ENCODE measurements at regions not wholly inside any gene's neighbourhood (a gene's known extent, or its start where the extent isn't known, plus 50 kb on each side); places are given as distances from the start of the nearest gene placed in this dataset.

DNA sequence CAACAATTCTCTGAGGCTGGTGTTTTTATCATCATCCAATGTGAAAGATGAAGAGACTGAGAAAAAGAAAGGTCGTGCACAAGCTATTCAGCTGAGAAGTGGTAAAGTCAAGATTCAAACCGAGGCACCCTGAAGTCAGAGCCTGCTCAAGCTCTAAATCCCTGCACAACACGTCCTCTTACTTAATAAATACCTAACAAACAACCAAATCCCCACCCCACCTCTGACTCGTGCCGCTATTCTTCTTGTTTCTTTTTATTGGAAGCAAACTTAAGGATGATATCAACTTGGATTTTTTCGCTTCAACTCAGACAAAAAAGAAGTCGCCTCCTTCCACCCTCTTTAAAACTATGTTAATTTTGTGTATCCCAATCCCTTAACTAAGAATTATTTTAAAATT is 140.2 kb downstream of the CEP120 start:
- Histone ChIP-seq H3K4me2 (ENCODE audit: insufficient read depth, insufficient read length, low read length) (no peak overlapping the region), H2BK120ac (ENCODE audit: low read depth, low read length, poor library complexity, severe bottlenecking) (no peak overlapping the region), H2BK5ac (ENCODE audit: insufficient read length, low read length) (no peak overlapping the region), H2BK20ac (ENCODE audit: low read depth, low read length, poor library complexity, severe bottlenecking) (no peak overlapping the region), H3K79me2 (ENCODE audit: insufficient read depth, low read length) (no peaks in the 10 kb centered on the region), H4K20me1 (ENCODE audit: control insufficient read depth, insufficient read depth, insufficient read length) (no peaks in the 10 kb centered on the region), H3K9me3 (ENCODE audit: control insufficient read depth, low read depth, low read length) (no peaks in the 10 kb centered on the region), H2AK5ac (ENCODE audit: insufficient read length, low read length) (no peak overlapping the region), H2BK12ac (ENCODE audit: insufficient read length, low read depth, low read length) (no peak overlapping the region), H3K27me3 (ENCODE audit: insufficient read depth, low read length) (no peaks in the 10 kb centered on the region; the same call in 1 of the 2 replicates), H3K79me1 (ENCODE audit: insufficient read depth, low read depth, low read length, poor library complexity, severe bottlenecking) (no peaks in the 10 kb centered on the region), H3K27ac (ENCODE audit: insufficient read length, low read depth, low read length) (no peak overlapping the region), H2BK15ac (ENCODE audit: low read depth, low read length) (no peak overlapping the region), H4K5ac (ENCODE audit: insufficient read length, low read depth, low read length) (no peak overlapping the region), H3K23me2 (ENCODE audit: insufficient read length, low read depth, low read length, poor library complexity, severe bottlenecking) (peaks cover 4% of the 10 kb centered on the region), H4K91ac (ENCODE audit: insufficient read length, low read depth, low read length) (no peak overlapping the region), H2AFZ (ENCODE audit: low read length) (no peak overlapping the region), H3T11ph (ENCODE audit: low read length) (no peak overlapping the region), H4K8ac (replicated peaks; ENCODE audit: insufficient read length, low read depth, low read length) (no peak overlapping the region), H3K18ac (ENCODE audit: insufficient read length, low read depth, low read length) (no peak overlapping the region), H3K56ac (ENCODE audit: insufficient read length, low read depth, low read length) (no peak overlapping the region), H3K14ac (ENCODE audit: insufficient read depth, low read length) (no peak overlapping the region), H3K9ac (ENCODE audit: extremely low read depth, insufficient read length, low read length) (no peak overlapping the region), H3K4ac (ENCODE audit: low read depth, low read length) (no peak overlapping the region), H3K23ac (ENCODE audit: insufficient read length, low read depth, low read length) (no peak overlapping the region), H3K4me1 (ENCODE audit: insufficient read depth, low read length) (no peaks in the 10 kb centered on the region)
- no peaks in the 10 kb centered on the region for H3K9me3 Mint-ChIP-seq
- H3K27ac Mint-ChIP-seq = no peak overlapping the region
- no CpG with 5 or more reads among the region's 7 CpGs for WGBS (ENCODE audit: extremely low coverage, insufficient read length, low lambda C conversion rate)
- no peak overlapping the region for H3K4me3 Mint-ChIP-seq
- DNase-seq = no peak
- H3K4me1 Mint-ChIP-seq = peaks cover 26 to 27% of the 10 kb centered on the region in 2 experiments
- H3K27me3 Mint-ChIP-seq (ENCODE audit: low read depth) = peaks cover 41% of the 10 kb centered on the region
- TF ChIP-seq, protein P1, sequence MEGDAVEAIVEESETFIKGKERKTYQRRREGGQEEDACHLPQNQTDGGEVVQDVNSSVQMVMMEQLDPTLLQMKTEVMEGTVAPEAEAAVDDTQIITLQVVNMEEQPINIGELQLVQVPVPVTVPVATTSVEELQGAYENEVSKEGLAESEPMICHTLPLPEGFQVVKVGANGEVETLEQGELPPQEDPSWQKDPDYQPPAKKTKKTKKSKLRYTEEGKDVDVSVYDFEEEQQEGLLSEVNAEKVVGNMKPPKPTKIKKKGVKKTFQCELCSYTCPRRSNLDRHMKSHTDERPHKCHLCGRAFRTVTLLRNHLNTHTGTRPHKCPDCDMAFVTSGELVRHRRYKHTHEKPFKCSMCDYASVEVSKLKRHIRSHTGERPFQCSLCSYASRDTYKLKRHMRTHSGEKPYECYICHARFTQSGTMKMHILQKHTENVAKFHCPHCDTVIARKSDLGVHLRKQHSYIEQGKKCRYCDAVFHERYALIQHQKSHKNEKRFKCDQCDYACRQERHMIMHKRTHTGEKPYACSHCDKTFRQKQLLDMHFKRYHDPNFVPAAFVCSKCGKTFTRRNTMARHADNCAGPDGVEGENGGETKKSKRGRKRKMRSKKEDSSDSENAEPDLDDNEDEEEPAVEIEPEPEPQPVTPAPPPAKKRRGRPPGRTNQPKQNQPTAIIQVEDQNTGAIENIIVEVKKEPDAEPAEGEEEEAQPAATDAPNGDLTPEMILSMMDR (conservative IDR thresholded peaks at IDR 0.05) = no peak
- H3K36me3 Mint-ChIP-seq (ENCODE audit: insufficient read depth in 1 of 3, low read depth in 3 of 3) = no peaks in the 10 kb centered on the region
